ENCODE measurements at regions not wholly inside any gene's neighbourhood (a gene's known extent, or its start where the extent isn't known, plus 50 kb on each side); places are given as distances from the start of the nearest gene placed in this dataset.
"Not testable (repeated sequence)": the region's sequence is repeated elsewhere in the genome, so short reads cannot be mapped to it uniquely, and the experiment has no call there.

- POLR2A ChIA-PET (ENCODE audit: partially characterized antibody) = interaction anchor here (0.8 to 0.9 kb wide), 2 partner anchors 810 to 811 kb away, joined by 3 to 4 read pairs; partner anchors contain the start of gene PLK2
- Histone ChIP-seq H3K4me3 (ENCODE audit: low read length in 2 of 2) (no peak overlapping the region), H3K27ac (ENCODE audit: low read depth, low read length) (no peak overlapping the region), H3K36me3 (ENCODE audit: insufficient read depth, low read length) (no peaks in the 10 kb centered on the region), H3K9me3 (ENCODE audit: control insufficient read depth in 1 of 2, low read length in 2 of 2) (no peaks in the 10 kb centered on the region), H3K27me3 (ENCODE audit: insufficient read depth, low read length) (no peaks in the 10 kb centered on the region), H3K4me1 (ENCODE audit: insufficient read depth, low read length) (no peaks in the 10 kb centered on the region)
- no peak overlapping the region for H3K27ac Mint-ChIP-seq
- CTCF ChIA-PET (ENCODE audit: partially characterized antibody) = interaction anchor here (0.6 to 4.2 kb wide), 21 partner anchors 8 to 814 kb away, joined by 3 to 30 read pairs (median 5); no protein-coding TSS in a partner anchor
- intact Hi-C loops (cut with micrococcal nuclease) = loop anchor here (1.0 kb wide), 1 partner anchor 810 kb away; the partner anchor contains the start of gene PLK2
- no peaks in the 10 kb centered on the region for H3K4me1 Mint-ChIP-seq
- no peak overlapping the region for H3K4me3 Mint-ChIP-seq
- no peaks in the 10 kb centered on the region for H3K36me3 Mint-ChIP-seq
- peak in 4 of 5 donors; percentile 2 to 29 (median 10) for DNase-seq
- peaks cover 0 to 13% (median 7%) of the 10 kb centered on the region in 8 donors for H3K9me3 Mint-ChIP-seq
- H3K27me3 Mint-ChIP-seq = peaks cover 7 to 10% of the 10 kb centered on the region in 2 donors
Measured at GRCh38 chr5:57650360-57651069, 167.9 kb upstream of the ACTBL2 start.

GRCh38 chr5:57642698-57643097 lies 160.1 kb upstream of the ACTBL2 start:
- no peaks in the 10 kb centered on the region for H3K36me3 Mint-ChIP-seq
- intact Hi-C loops (cut with micrococcal nuclease) = no loop called here
- Histone ChIP-seq H3K4me3 (ENCODE audit: low read length in 2 of 2) (no peak overlapping the region), H3K27me3 (ENCODE audit: insufficient read depth, low read length) (no peaks in the 10 kb centered on the region), H3K36me3 (ENCODE audit: insufficient read depth, low read length) (no peaks in the 10 kb centered on the region), H3K27ac (ENCODE audit: low read depth, low read length) (no peak overlapping the region), H3K9me3 (ENCODE audit: control insufficient read depth in 1 of 2, low read length in 2 of 2) (no peaks in the 10 kb centered on the region), H3K4me1 (ENCODE audit: insufficient read depth, low read length) (no peaks in the 10 kb centered on the region)
- no peaks in the 10 kb centered on the region for H3K4me1 Mint-ChIP-seq
- peaks cover 2% of the 10 kb centered on the region in 2 donors for H3K27me3 Mint-ChIP-seq
- H3K9me3 Mint-ChIP-seq = peaks cover 0 to 2% (median under 1%) of the 10 kb centered on the region in 8 donors
- peak overlapping the region in 1 of 7 donors; percentile 37 for H3K27ac Mint-ChIP-seq
- no peak for DNase-seq
- H3K4me3 Mint-ChIP-seq = no peak overlapping the region
- POLR2A ChIA-PET (ENCODE audit: partially characterized antibody) = no interaction called here
- CTCF ChIA-PET (ENCODE audit: partially characterized antibody) = no interaction called here

GRCh38 chr5:57642066-57642465 lies 159.5 kb upstream of the ACTBL2 start:
- ChIA-PET POLR2A (ENCODE audit: partially characterized antibody) (no interaction called here), CTCF (ENCODE audit: partially characterized antibody) (interaction anchor here (2.1 kb wide), 1 partner anchor 8 kb away, joined by 9 read pairs; no protein-coding TSS in a partner anchor)
- no peak overlapping the region for H3K4me3 Mint-ChIP-seq

DNA sequence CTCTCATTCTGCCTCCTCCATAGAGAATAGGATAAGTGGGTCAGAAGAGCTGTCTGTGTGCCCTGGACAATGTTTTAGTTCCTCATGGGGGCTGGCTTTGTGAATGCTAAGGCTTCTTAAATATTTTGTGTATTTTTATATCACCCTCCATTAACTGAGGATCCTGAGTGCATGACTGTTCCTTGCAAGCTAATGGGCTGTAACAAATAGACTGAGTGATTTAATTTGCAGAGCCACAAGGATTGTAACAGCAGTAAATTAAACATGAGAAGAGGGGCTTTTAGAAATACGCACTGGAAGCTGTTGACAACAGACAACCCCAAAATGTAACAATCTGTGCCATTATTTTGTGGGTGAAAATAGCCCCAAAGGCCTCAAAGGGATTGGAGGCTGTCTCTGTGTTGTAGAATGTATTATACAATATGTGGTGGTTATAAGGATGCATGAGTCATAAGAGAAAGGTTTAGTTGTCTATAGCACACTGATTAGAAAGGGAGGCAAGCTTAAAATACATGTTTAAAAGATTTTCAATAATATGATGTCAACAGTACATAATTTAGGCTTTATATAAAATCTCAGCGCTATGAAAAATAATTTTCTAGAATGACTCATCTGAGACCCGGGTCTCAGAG lies 152.7 kb upstream of the ACTBL2 start:
- peaks cover 2 to 5% of the 10 kb centered on the region in 2 donors for H3K27me3 Mint-ChIP-seq
- CTCF ChIA-PET (ENCODE audit: partially characterized antibody) = interaction anchor here (1.7 kb wide), 1 partner anchor 15 kb away, joined by 8 read pairs; no protein-coding TSS in a partner anchor
- no peaks in the 10 kb centered on the region for H3K36me3 ChIP-seq (ENCODE audit: insufficient read depth, low read length)
- no peak for DNase-seq
- no peak overlapping the region for H3K4me3 ChIP-seq (ENCODE audit: low read length in 2 of 2)
- H3K36me3 Mint-ChIP-seq = no peaks in the 10 kb centered on the region
- H3K9me3 Mint-ChIP-seq = peaks cover 0 to 2% (median 0%) of the 10 kb centered on the region in 8 donors
- intact Hi-C loops (cut with micrococcal nuclease) = no loop called here
- POLR2A ChIA-PET (ENCODE audit: partially characterized antibody) = no interaction called here
- H3K4me1 ChIP-seq (ENCODE audit: insufficient read depth, low read length) = no peaks in the 10 kb centered on the region
- no peak overlapping the region for H3K27ac Mint-ChIP-seq
- H3K27me3 ChIP-seq (ENCODE audit: insufficient read depth, low read length) = no peaks in the 10 kb centered on the region
- no peaks in the 10 kb centered on the region for H3K4me1 Mint-ChIP-seq
- H3K9me3 ChIP-seq (ENCODE audit: control insufficient read depth in 1 of 2, low read length in 2 of 2) = no peaks in the 10 kb centered on the region
- H3K27ac ChIP-seq (ENCODE audit: low read depth, low read length) = no peak overlapping the region
- no peak overlapping the region for H3K4me3 Mint-ChIP-seq

More at GRCh38 chr5:57642066-57642465, 159.5 kb upstream of the ACTBL2 start:
- no peak overlapping the region for H3K27ac ChIP-seq (ENCODE audit: low read depth, low read length)
- intact Hi-C loops (cut with micrococcal nuclease) = no loop called here
- H3K4me3 ChIP-seq (ENCODE audit: low read length in 2 of 2) = no peak overlapping the region
- no peak overlapping the region for H3K27ac Mint-ChIP-seq
- H3K9me3 Mint-ChIP-seq = peaks cover 0 to 3% (median 0%) of the 10 kb centered on the region in 8 donors
- H3K9me3 ChIP-seq (ENCODE audit: control insufficient read depth in 1 of 2, low read length in 2 of 2) = no peaks in the 10 kb centered on the region
- H3K27me3 ChIP-seq (ENCODE audit: insufficient read depth, low read length) = no peaks in the 10 kb centered on the region
- DNase-seq = no peak
- peaks cover 2 to 4% of the 10 kb centered on the region in 2 donors for H3K27me3 Mint-ChIP-seq
- H3K4me1 ChIP-seq (ENCODE audit: insufficient read depth, low read length) = no peaks in the 10 kb centered on the region
- H3K36me3 ChIP-seq (ENCODE audit: insufficient read depth, low read length) = no peaks in the 10 kb centered on the region
- no peaks in the 10 kb centered on the region for H3K4me1 Mint-ChIP-seq
- no peaks in the 10 kb centered on the region for H3K36me3 Mint-ChIP-seq

DNA sequence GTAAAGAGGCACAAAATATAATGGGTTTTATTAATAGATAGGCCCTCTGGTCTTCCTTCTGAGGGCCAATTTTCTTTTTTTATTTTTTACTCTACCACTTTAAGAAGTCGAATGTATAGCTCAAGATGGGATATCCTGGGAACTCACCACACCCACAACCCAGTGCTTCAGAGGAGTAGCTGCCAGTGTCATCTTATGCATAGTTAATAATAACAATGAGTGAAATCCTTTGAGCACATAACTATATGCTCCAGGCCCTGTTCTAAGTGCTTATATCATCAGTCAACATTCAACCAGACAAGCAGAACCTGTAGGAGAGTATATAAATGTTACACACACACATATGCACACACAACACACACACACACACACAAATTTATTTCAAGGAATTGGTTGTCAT lies 150.3 kb upstream of the ACTBL2 start:
- CTCF ChIA-PET (ENCODE audit: partially characterized antibody) = interaction anchor here (3.1 kb wide), 1 partner anchor 17 kb away, joined by 11 read pairs; no protein-coding TSS in a partner anchor
- no peak overlapping the region for H3K4me3 Mint-ChIP-seq

GRCh38 chr5:57631139-57631538 lies 148.5 kb upstream of the ACTBL2 start:
- H3K9me3 Mint-ChIP-seq; H3K27me3 ChIP-seq (ENCODE audit: insufficient read depth, low read length); H3K4me3 Mint-ChIP-seq; H3K4me1 Mint-ChIP-seq; H3K9me3 ChIP-seq (ENCODE audit: control insufficient read depth in 1 of 2, low read length in 2 of 2); H3K4me3 ChIP-seq (ENCODE audit: low read length in 2 of 2); POLR2A ChIA-PET (ENCODE audit: partially characterized antibody); H3K4me1 ChIP-seq (ENCODE audit: insufficient read depth, low read length); H3K27me3 Mint-ChIP-seq; DNase-seq; H3K36me3 ChIP-seq (ENCODE audit: insufficient read depth, low read length); H3K27ac Mint-ChIP-seq; H3K36me3 Mint-ChIP-seq; intact Hi-C loops (cut with micrococcal nuclease); H3K27ac ChIP-seq (ENCODE audit: low read depth, low read length): not testable (repeated sequence)
- CTCF ChIA-PET (ENCODE audit: partially characterized antibody) = interaction anchor here (3.1 kb wide), 1 partner anchor 19 kb away, joined by 11 read pairs; no protein-coding TSS in a partner anchor

More for the DNA sequence above, 150.3 kb upstream of the ACTBL2 start:
- Mint-ChIP-seq H3K4me1 (no peaks in the 10 kb centered on the region), H3K27ac (no peak overlapping the region), H3K36me3 (no peaks in the 10 kb centered on the region), H3K9me3 (peaks cover 0 to 2% (median 0%) of the 10 kb centered on the region in 8 donors), H3K27me3 (peaks cover 0 to 8% of the 10 kb centered on the region in 2 donors)
- no peak overlapping the region for H3K27ac ChIP-seq (ENCODE audit: low read depth, low read length)
- no peak overlapping the region for H3K4me3 ChIP-seq (ENCODE audit: low read length in 2 of 2)
- intact Hi-C loops (cut with micrococcal nuclease) = no loop called here
- no peaks in the 10 kb centered on the region for H3K36me3 ChIP-seq (ENCODE audit: insufficient read depth, low read length)
- H3K27me3 ChIP-seq (ENCODE audit: insufficient read depth, low read length) = no peaks in the 10 kb centered on the region
- POLR2A ChIA-PET (ENCODE audit: partially characterized antibody) = no interaction called here
- DNase-seq = no peak
- H3K9me3 ChIP-seq (ENCODE audit: control insufficient read depth in 1 of 2, low read length in 2 of 2) = no peaks in the 10 kb centered on the region
- H3K4me1 ChIP-seq (ENCODE audit: insufficient read depth, low read length) = no peaks in the 10 kb centered on the region

- H3K36me3 Mint-ChIP-seq = no peaks in the 10 kb centered on the region
- H3K4me3 Mint-ChIP-seq = no peak overlapping the region
- Histone ChIP-seq H3K9me3 (ENCODE audit: control insufficient read depth in 1 of 2, low read length in 2 of 2) (no peaks in the 10 kb centered on the region), H3K27ac (ENCODE audit: low read depth, low read length) (no peak overlapping the region), H3K27me3 (ENCODE audit: insufficient read depth, low read length) (no peaks in the 10 kb centered on the region), H3K36me3 (ENCODE audit: insufficient read depth, low read length) (no peaks in the 10 kb centered on the region), H3K4me3 (ENCODE audit: low read length in 2 of 2) (no peak overlapping the region), H3K4me1 (ENCODE audit: insufficient read depth, low read length) (no peaks in the 10 kb centered on the region)
- intact Hi-C loops (cut with micrococcal nuclease) = no loop called here
- no peaks in the 10 kb centered on the region for H3K4me1 Mint-ChIP-seq
- ChIA-PET CTCF (ENCODE audit: partially characterized antibody) (no interaction called here), POLR2A (ENCODE audit: partially characterized antibody) (no interaction called here)
- H3K27me3 Mint-ChIP-seq = peaks cover 1 to 9% of the 10 kb centered on the region in 2 donors
- H3K27ac Mint-ChIP-seq = no peak overlapping the region
- DNase-seq = no peak
- peaks cover 0 to 2% (median 0%) of the 10 kb centered on the region in 8 donors for H3K9me3 Mint-ChIP-seq
Measured at GRCh38 chr5:57627661-57628060, 145.1 kb upstream of the ACTBL2 start.

Data from CD4-positive, alpha-beta memory T cell (primary cell).